ENCODE measurements at regions not wholly inside any gene's neighbourhood (a gene's known extent, or its start where the extent isn't known, plus 50 kb on each side); places are given as distances from the start of the nearest gene placed in this dataset.
"Not testable (repeated sequence)": the region's sequence is repeated elsewhere in the genome, so short reads cannot be mapped to it uniquely, and the experiment has no call there.

- no peak for DNase-seq (ENCODE audit: low read depth in 4 of 4, low spot score in 3 of 4)
Observed at GRCh38 chr15:70526221-70526973, 237.0 kb downstream of the UACA start.

GRCh38 chr15:70525551-70525950, 237.8 kb downstream of the UACA start:
- DNase-seq (ENCODE audit: low read depth in 4 of 4, low spot score in 3 of 4) = no peak

GRCh38 chr15:70524470-70524869, 238.9 kb downstream of the UACA start:
- no peak for DNase-seq (ENCODE audit: low read depth in 4 of 4, low spot score in 3 of 4)

- no peak for DNase-seq (ENCODE audit: low read depth in 4 of 4, low spot score in 3 of 4)
Observed at GRCh38 chr15:70523616-70524015, 239.7 kb downstream of the UACA start.

GRCh38 chr15:70523192-70523591, 240.2 kb downstream of the UACA start:
- DNase-seq (ENCODE audit: low read depth in 4 of 4, low spot score in 3 of 4) = no peak

GRCh38 chr15:70522323-70522966, 240.9 kb downstream of the UACA start:
- no peak for DNase-seq (ENCODE audit: low read depth in 4 of 4, low spot score in 3 of 4)

GRCh38 chr15:70521576-70522322, 241.6 kb downstream of the UACA start:
- DNase-seq (ENCODE audit: low read depth in 4 of 4, low spot score in 3 of 4) = no peak

GRCh38 chr15:70519616-70520015, 243.7 kb downstream of the UACA start:
- DNase-seq (ENCODE audit: low read depth in 4 of 4, low spot score in 3 of 4) = no peak

GRCh38 chr15:70519004-70519365, 244.4 kb downstream of the UACA start:
- no peak for DNase-seq (ENCODE audit: low read depth in 4 of 4, low spot score in 3 of 4)

GRCh38 chr15:70518201-70519003, 245.0 kb downstream of the UACA start:
- DNase-seq (ENCODE audit: low read depth in 4 of 4, low spot score in 3 of 4) = no peak

GRCh38 chr15:70517194-70517590, 246.2 kb downstream of the UACA start:
- DNase-seq (ENCODE audit: low read depth in 4 of 4, low spot score in 3 of 4) = no peak

GRCh38 chr15:70516408-70517193, 246.8 kb downstream of the UACA start:
- no peak for DNase-seq (ENCODE audit: low read depth in 4 of 4, low spot score in 3 of 4)

- DNase-seq (ENCODE audit: low read depth in 4 of 4, low spot score in 3 of 4) = no peak
Observed at GRCh38 chr15:70514251-70514650, 249.1 kb downstream of the UACA start.

- DNase-seq (ENCODE audit: low read depth in 4 of 4, low spot score in 3 of 4) = no peak
Observed at GRCh38 chr15:70513819-70514218, 249.5 kb downstream of the UACA start.

- DNase-seq (ENCODE audit: low read depth in 4 of 4, low spot score in 3 of 4) = no peak
Observed at GRCh38 chr15:70512772-70513362, 250.5 kb downstream of the UACA start.

- not testable (repeated sequence) for DNase-seq (ENCODE audit: low read depth in 4 of 4, low spot score in 3 of 4)
Observed at GRCh38 chr15:70511972-70512587, 251.3 kb downstream of the UACA start.

GRCh38 chr15:70510433-70510832, 252.9 kb downstream of the UACA start:
- DNase-seq (ENCODE audit: low read depth in 4 of 4, low spot score in 3 of 4) = no peak

- no peak for DNase-seq (ENCODE audit: low read depth in 4 of 4, low spot score in 3 of 4)
Observed at GRCh38 chr15:70509731-70510143, 253.6 kb downstream of the UACA start.

GRCh38 chr15:70509282-70509662, 254.1 kb downstream of the UACA start:
- no peak for DNase-seq (ENCODE audit: low read depth in 4 of 4, low spot score in 3 of 4)

Measured in right renal pelvis (tissue), 4 donors.